ENCODE measurements at regions not wholly inside any gene's neighbourhood (a gene's known extent, or its start where the extent isn't known, plus 50 kb on each side); places are given as distances from the start of the nearest gene placed in this dataset.

DNA sequence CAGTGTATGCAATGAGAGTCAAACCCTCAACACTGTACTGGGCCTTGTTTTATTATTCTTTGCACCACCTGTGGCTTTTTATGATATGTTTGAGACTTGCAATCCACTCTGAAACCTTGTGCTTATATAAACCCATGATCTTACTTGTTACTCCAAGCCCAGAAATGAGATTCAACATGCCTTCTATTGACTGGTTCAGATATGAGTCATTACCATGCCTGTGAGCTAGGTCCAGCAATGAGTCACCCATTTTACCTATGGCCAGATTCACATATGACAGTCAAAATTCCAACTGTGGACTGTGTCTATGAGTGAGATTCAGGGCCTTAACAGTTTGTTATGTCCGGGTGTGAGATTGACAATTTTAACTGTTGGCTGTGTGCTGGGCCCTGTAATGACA, 1846.1 kb downstream of the TP53TG3F start:
- TF ChIP-seq MAZ (CRISPR knock-in tag; conservative IDR thresholded peaks at IDR 0.05 in 1 of 2, IDR thresholded peaks at IDR 0.05 in 1 of 2) (no peak), POLR2A (conservative IDR thresholded peaks at IDR 0.05) (no peak), STAT5B (CRISPR knock-in tag; IDR thresholded peaks at IDR 0.05) (no peak), KAT7 (CRISPR knock-in tag; IDR thresholded peaks at IDR 0.05; ENCODE audit: borderline replicate concordance) (no peak), EHMT2 (IDR thresholded peaks at IDR 0.05) (no peak), UBTF (IDR thresholded peaks at IDR 0.05; ENCODE audit: borderline replicate concordance in 1 of 2, low read depth in 2 of 2, low read length in 2 of 2) (no peak), SAFB (IDR thresholded peaks at IDR 0.05; ENCODE audit: borderline replicate concordance, low read depth, low read length) (no peak), CTCF (IDR thresholded peaks at IDR 0.05 in 2 of 3, conservative IDR thresholded peaks at IDR 0.05 in 1 of 3; ENCODE audit: insufficient read depth in 2 of 3, low read depth in 1 of 3, low read length in 3 of 3) (no peak), ZNF121 (CRISPR knock-in tag; conservative IDR thresholded peaks at IDR 0.05) (no peak), ZNF133 (CRISPR knock-in tag; IDR thresholded peaks at IDR 0.05) (no peak)
- TF ChIP-seq, protein P1, sequence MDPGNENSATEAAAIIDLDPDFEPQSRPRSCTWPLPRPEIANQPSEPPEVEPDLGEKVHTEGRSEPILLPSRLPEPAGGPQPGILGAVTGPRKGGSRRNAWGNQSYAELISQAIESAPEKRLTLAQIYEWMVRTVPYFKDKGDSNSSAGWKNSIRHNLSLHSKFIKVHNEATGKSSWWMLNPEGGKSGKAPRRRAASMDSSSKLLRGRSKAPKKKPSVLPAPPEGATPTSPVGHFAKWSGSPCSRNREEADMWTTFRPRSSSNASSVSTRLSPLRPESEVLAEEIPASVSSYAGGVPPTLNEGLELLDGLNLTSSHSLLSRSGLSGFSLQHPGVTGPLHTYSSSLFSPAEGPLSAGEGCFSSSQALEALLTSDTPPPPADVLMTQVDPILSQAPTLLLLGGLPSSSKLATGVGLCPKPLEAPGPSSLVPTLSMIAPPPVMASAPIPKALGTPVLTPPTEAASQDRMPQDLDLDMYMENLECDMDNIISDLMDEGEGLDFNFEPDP (CRISPR knock-in tag; IDR thresholded peaks at IDR 0.05) = no peak

Data from K562 (cell line).